HG03025 (cell line): ENCODE measurements at regions not wholly inside any gene's neighbourhood (a gene's known extent, or its start where the extent isn't known, plus 50 kb on each side); places are given as distances from the start of the nearest gene placed in this dataset.
"Not testable (repeated sequence)": the region's sequence is repeated elsewhere in the genome, so short reads cannot be mapped to it uniquely, and the experiment has no call there.

Source experiments
- ATAC-seq: cut with Tn5 transposase; IDR thresholded peaks from one replicate; pipeline ENCODE4 v1.9.1; 2021; ENCODE audit warnings: mild to moderate bottlenecking, moderate library complexity; ENCODE audit not compliant: unreplicated experiment, low FRiP score

DNA sequence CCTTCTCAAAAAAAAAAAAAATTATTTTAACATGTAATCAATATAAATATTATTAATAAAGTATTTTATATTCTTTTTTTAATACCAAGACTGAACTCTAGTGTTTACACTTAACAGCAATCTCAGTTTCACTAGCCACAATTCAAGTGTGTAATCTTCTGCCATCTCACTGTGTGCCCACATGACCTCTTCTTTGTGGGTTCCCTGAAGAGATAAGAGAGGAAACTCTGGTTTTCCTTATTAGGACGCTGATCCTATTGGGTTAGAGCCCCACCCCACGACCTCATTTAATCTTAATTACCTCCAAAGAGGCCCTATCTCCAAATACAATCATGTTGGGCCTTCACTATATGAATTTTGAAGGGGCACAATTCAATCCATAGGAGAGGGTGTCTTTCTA, 177.6 kb downstream of the STK31 start:
- ATAC-seq = no peak

DNA sequence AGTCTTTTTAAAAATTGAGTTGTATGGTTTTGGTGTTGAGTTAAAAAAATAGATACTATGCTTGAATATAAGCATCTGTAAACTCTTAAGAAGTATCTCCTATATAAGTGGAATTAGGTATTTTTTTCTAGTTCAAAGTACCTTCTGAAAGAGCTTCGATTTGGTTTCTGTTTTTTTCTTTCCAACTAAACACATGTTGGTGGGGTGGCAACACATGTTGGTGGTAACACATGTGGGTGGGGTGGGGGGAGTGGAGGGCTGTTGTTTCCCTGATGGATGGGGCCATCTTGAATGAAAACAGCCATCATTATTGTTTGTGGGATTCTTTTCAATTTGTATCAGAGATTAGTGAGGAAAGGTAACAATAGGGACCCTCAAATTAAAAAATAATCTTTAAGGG, 178.9 kb downstream of the STK31 start:
- ATAC-seq = no peak

DNA sequence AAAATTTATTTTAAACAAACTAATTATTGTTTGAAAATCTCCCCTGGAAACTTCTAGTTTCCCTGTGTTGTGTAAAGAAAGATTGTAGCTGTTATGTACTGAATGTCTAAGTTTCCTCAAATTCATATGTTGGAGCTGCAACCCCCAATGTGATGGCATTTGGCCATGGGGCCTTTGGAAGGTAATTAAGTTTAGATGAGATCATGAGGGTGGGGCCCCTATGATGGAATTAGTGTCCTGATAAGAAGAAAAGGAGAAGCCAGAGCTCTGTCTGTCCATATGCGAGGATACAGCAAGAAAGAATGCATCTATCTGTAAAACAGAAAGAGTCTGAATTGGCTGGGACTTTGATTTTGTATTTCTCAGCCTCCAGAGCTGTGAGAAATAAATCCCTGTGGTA, 179.5 kb downstream of the STK31 start:
- no peak for ATAC-seq

DNA sequence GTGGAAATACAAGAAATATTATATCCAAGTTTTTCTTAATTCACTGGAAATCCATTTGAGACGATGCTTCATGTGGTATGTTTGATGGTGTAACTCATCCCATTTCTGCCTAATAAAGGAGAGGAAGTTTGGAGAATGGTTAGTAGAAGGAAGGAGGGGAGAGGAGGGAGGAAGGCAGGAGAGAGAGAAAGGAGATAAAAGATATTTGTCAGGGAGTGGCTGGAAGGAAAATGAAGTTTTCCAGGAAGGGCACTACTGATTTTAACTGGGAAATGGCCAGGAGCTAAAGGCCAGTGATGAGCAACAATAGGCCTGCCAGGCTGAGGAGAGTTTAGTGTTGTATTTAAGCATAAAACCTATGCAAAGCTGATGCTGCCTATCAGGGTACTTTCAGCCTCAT, 182.0 kb downstream of the STK31 start:
- ATAC-seq = no peak

DNA sequence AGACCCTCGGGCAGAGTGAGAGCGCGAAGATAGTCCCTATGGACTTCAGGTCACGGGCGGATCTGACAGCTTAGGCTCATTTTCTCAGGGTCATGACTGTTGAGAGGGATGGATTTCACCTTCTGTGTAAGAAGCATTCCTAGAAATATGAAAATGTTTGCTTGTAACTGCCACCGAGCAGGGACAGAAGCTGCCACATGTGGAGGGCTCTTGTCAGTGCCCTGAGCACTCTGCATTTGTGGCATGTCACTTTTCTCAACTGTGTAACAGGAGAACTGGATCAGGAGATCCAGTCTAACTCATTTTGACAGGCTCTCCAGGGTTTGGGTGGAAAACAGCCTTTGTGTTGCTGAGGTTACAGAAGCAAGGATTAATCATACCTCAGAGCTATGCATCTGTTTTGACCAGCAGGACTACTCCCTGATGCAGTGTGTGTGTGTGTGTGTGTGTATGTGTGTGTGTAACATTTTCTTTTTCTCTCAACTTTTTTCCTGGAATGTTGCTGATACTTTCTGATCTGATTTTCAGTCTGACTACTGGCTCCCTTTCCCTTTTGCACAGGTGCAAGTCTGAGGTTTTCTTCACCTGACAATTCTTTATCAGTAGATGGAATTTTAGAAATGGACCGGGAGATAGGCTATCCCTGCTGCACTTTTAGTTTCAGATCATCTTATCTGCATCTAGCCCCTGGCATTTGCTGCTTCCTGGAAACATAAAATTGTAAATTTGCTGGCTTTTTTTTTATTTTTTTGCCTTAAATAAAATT, 183.3 kb downstream of the STK31 start:
- no peak for ATAC-seq

DNA sequence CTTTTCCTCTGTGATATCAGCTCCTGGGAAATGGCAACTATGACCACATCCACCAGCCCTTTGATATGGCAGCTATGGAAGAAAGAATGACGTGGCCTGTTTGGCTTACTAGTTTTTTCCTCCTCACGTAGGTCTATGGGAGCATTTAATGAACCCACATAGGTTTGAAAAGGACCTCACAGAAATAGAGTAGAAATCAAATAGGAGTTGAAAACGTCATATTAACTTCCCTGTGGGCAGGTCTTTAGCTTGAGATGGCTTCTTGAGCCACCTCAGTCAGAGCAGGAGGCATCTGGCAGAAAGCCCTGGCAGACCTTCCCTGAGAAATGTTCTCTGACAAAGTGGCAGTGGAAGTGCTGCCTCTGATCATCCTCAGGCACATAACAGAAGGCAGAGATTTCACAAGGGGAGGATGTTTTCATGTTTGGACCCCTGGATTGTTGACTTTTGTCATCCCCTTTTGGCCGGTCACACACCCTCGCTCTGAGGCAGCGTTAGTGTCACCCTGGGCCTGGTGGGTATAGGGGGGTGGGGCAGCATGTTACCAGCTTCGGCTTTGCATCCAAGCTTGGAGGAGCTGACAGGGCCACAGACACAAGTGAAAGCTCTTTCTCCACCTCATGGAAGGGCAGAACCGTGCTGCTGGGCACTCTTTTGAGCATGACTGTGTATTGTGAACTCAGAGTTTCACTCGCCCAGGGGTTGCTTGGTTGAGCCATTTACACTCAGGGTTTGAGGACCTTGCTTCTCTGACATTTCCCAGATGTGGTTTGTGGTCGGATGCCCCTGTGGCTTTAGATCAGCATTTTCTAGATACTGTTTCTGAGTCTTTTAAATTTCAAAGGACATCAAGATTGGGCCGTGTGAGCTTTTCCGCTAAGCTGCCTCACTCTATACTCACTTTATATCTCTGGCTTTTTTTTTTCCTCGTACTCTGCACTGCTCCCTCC, 184.2 kb downstream of the STK31 start:
- no peak for ATAC-seq

DNA sequence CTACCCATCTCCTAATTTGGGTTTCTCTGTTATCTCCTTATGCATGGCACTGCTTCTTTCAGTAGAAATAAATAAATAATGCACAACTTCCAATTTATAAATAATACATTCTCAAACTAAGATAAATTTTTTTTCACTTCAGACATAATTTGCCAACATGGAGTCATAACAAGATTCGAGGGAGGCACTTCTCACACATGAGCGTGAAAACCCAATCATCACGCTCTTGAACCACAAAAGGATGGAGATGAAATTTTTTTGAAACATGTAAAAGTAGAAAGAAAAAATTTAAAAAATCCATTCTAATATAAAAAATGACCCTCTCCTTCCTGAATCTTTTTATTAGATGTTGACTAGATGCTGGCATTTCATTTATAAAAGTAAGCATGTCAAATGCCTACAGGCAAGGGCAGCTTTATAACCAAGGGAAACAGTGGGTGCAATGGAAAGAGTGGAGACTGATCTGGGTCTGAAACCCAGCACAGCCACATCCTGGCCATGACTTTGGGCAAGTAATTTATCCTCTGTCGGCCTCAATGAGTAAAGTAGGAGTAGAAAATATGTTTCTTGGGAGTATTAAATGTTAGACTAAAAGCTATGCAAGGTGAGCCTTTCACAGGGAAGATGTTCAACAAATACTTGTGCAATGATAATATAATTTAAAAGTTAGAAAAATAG, 185.0 kb downstream of the STK31 start:
- no peak for ATAC-seq

DNA sequence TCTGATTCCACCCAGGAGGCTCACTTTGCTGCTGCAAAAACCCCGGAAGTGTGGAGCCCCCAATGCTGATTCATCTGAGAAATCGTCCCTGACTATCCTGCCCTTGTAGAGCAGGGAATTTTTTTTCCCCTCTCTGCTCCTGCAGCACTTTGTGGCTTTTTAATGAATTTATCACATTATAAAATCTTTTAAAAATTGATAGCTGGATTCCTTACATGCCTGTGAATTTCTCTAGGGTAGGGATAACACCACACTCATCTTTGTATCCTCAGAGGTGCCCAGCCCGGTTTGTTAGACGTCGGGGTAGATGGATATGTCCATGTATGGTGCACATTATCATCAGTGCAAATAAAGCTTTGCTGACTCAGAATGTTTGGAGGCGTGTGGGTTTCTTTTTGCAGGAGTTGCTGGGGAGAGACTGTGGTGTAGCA, 185.7 kb downstream of the STK31 start:
- no peak for ATAC-seq

DNA sequence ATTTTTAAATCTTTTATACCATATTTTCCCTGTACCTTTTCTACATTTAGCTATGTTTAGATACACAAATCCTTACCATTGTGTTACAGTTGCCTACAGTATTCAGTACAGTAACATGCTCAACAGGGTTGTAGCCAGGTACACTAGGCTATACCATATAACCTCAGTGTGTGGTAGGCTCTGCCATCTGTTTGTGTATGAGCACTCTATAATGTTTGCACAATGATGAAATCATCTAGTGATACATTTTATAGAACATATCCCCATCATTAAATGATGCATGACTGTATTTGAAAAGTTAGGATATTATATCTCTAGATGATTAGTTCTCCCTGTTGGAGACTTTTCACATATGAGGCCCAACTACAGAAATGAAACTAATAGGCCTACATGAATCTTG, 188.6 kb downstream of the STK31 start:
- ATAC-seq = no peak

DNA sequence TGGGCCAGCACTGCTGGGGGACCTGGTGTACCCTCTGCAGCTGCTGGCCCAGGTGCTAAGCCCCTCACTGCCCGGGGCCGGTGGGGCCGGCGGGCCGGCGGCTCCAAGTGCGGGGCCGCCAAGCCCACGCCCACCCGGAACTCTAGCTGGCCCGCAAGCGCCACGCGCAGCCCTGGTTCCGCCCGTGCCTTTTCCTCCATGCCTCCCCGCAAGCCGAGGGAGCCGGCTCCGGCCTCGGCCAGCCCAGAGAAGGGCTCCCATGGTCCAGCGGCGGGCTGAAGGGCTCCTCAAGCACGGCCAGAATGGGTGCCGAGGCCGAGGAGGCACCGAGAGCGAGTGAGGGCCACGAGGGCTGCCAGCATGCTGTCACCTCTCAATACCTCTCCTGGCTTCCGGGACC, 194.9 kb downstream of the STK31 start:
- ATAC-seq = not testable (repeated sequence)

DNA sequence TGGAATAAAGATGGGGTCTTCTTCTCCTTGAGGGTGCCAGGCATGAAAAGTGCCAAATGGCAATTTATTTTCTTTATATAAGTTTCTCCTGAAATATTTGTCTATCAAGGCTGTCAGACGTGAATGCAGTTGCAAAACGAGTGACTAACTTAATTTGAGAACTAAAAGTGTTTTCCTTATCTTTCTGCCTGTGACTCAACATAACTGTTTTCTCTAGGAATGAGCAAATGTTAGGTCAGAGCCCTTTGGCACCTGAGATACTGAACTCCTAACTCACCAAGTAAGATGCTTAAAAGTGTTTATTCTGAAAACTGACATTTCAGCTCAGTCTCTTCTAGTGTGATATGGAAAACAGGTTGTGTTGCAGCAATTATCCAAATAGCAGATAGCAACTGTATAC, 197.0 kb downstream of the STK31 start:
- ATAC-seq = no peak

DNA sequence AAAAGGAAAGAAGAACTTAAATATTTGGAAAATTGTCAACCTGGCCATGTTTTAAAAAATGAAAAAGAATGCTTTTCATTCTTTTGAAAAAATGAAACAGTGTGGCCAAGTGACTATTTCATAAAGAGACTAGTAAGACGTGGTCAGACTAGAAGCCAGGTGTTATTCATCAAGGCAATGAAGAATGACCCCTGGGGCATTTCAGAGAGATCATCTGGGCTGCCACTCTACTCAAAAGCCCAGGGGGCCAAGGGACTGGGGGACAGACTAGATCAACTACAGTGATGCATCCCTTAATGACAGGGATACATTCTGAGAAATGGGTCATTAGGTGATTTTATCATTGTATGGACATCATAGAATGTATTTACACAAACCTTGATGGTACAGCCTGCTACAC, 199.4 kb downstream of the STK31 start:
- ATAC-seq = no peak

DNA sequence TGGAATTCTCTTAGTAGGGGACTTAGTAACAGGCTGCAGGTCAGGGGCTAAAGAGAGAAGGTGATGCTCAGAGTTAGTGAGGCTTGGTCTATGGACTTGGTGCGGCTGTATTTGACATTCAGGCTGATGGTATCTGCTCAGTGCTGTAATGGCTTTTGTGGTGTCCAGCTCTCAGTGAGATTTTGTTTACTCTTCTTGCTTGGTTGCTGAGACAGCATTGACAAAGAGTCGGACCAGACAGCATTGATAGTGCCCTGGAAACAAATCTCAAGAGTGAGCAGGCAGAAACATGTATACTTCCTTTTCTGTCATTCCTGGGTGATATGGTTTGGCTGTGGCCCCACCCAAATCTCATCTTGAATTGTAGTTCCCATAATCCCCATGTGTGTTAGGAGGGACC, 202.0 kb downstream of the STK31 start:
- no peak for ATAC-seq

DNA sequence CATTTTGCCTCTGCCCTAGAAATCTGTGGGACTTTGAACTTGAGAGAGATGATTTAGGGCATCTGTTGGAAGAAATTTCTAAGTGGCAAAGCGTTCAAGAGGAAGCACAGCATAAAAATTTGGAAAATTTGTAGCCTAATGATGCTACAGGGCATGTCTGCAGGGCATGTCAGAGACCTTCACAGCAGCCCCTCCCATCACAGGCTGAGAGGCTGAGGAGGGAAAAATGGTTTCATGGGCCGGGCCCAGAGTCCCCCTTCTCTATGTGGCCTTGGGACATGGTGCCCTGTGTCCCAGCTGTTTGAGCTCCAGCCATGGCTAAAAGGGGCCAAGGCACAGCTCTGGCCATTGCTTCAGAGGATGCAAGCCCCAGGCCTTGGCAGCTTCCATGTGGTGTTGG, 203.0 kb downstream of the STK31 start:
- ATAC-seq = no peak

DNA sequence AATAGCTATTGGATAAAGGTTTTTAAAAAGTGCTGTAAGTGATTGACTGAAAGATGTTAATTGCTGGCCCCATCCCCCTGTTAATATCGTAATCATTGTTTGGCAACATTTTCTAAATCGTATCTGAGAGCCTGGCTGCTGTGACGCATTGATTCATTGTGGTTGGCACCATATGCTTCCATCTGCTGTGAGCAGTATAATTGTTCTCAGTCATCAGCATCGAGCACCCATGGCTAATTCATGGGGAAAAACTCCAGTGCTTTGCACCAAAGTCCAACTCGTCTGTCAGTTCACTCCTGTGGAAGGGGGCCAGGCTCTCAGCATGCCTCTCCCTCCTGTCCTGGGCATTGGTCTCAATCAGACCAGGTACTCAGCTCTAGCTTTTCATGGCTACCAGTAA, 205.2 kb downstream of the STK31 start:
- ATAC-seq = no peak

DNA sequence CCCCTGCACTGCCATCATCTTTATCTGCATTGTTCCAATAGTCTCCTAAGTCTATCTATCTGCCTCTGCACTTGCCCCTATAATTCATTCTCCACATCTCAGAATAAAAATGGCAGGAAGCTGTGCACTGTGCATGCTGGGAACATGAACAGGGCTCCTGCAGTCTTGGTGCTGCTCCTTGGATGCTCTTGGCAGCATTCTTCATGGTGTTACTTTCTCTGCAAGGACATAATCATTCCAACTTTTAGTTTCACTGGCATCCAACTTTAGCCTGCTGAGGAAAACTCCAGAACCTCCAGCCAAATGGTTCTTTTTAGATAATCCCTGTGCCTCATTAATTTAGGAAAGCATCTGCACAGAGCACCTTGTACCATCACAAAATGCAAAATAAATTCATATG, 208.3 kb downstream of the STK31 start:
- no peak for ATAC-seq

DNA sequence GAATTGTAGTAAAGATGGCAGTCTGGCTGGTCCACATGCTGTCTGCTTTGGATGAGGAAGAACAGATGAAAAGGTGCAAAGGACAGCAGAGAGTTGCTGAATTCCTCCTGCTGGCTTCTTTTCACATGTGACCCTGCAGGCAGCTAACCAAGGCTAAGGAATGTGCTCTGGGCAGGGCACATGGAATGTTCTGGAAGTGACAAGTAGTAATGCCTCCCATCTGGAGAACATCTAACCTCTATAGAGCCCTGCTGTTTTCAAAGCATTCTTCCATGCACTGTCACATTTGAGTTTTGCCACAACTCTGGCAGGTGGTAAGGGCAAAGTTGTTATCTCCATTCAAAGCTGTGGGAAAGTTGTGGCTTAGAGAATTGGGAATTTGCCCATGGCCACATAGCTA, 208.8 kb downstream of the STK31 start:
- ATAC-seq = no peak

DNA sequence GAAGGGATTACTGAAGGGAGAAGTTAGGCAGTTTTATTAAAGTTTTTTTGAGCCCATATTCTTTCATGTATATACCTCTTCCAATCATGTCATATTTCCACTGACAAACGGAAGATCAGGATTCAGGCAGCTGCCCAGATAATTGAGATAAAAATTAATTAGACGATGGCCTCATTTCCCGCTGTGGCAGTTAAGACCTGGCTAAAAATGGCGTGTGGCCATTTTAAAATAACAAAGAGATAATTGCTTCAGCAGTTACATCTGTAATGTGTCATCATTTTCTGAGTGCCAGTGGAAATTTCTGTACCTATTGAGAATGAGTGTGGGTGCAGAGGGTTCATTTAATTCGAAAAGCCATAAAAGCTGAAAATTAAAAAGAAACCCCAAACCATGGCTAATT, 215.1 kb downstream of the STK31 start:
- no peak for ATAC-seq

DNA sequence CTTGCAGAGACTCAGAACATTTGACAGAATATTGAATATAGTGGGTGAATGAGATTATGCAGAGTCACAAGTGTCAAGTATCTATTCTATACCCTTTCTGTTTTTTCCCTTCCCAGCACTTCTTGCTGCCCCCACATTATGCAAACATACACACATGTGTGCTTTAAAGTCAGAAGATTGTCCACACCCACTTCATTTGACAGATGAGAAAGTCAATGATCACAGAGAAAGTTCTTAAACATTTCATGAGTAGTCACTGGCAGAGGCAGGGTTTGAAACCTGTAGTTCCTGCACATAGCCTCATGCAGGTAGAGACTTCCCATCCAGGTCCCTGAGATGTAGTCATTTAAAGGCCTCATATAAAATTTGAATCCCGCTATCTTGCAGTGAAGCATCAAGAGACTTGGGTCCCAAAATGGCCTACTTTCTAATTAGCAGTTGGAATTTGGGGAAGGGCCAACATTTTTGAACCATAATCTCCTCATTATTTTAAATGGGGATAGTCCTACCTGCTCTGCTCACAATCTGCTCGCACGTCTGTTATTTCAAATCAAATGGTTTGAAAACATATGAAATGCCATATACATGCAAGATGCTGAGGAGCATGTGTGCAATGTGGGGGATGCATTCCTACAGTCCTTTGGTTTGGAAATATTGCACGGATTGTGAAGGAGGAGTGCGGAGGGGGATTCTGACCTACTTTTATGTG, 217.8 kb downstream of the STK31 start:
- no peak for ATAC-seq

DNA sequence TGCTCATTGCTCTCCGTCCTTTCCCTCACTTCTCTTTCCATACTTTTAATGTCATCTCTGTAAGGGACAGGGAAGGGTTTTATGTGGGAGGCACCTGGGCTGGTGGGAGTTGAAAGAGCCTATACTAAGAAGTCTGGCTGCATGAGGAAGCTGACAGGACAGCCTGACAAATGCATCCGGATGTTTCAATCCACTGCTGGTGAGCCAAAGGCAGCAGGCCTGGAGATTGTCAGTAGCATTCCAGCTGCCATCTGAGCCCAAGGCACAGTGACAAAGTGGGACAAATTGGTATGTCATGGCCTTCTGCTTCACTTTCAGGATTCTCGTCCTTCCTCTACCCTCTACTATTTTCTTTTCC, 218.4 kb downstream of the STK31 start:
- no peak for ATAC-seq

DNA sequence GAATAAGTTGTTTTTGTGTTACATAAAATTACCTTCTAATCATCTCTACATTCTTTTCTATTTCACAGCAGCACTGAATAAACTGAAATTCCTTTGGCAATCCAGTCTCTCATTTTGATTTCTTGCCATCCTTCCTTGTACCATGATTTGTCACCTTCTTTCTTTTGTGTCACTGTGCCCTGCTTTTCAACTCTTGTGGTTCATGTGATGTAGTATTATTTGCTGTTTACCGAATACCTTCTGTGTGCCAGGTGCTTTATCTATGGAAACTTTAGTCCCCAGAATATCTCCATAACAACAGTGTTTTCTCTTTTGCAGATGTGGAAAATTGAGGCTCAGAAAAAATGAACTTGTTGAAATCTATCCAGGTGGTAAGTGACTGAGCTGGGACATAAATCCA, 220.3 kb downstream of the STK31 start:
- ATAC-seq = no peak
